ENCODE measurements at regions not wholly inside any gene's neighbourhood (a gene's known extent, or its start where the extent isn't known, plus 50 kb on each side); places are given as distances from the start of the nearest gene placed in this dataset.

DNA sequence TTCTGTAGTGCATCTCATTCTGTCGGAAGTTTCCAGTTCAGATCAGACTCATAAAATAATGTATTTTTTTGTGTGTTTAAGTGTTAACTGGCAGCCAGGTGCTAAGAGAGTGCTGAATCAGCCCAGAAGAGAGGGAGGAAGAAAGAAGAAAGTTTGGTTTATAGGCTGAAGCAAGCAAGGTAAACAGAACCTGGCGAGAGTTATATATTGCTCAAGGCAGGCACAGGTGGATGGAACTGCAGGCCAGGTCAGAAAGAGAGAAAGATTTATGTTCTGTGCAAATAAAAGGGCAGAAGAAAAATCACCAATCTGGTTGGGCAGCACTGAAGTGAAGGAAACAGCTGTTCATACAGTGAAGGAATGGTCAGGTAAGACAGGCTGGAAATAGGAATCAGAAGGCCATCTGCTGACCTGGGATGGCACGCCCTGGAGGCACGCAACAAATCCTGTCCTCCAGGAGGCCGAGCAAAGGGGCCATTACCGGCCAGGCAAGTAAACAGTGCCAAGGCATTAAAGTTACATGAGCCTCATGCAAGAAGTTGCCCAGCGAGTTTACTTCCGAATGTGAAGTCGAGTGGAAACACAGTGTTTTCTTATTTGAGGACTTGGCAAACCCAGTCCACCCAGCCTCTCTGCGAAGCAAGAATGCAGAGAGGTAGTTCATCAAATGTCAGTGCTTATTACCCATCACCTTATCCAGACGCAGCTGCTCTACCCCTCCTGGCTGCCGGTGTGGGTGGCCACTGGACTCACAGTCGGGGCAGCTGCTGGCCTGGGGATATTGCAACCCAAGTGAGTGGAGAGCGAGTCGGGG lies 309.8 kb downstream of the VPS13C start:
- H3K4me3 ChIP-seq (ENCODE audit: low read length in 2 of 2) = no peak overlapping the region
- 65 to 80% methylated on average over 15 of the region's 15 CpGs for whole genome bisulfite sequencing, 2 donors
- intact Hi-C loops (cut with DNase I) = no loop called here
- ATAC-seq (ENCODE audit: low FRiP score) = no peak
- no peak overlapping the region for H3K27ac ChIP-seq (ENCODE audit: low read depth in 1 of 2, low read length in 2 of 2)
- no peaks in the 10 kb centered on the region for H3K9me3 ChIP-seq (ENCODE audit: control insufficient read depth, low read length)
- H3K4me1 ChIP-seq (ENCODE audit: control insufficient read depth in 1 of 2, insufficient read depth in 2 of 2, low read length in 2 of 2) = no peaks in the 10 kb centered on the region
- no peak for DNase-seq
- H3K36me3 ChIP-seq (ENCODE audit: control insufficient read depth in 1 of 2, insufficient read depth in 2 of 2, low read length in 1 of 2) = no peaks in the 10 kb centered on the region
- peaks cover 0 to 1% of the 10 kb centered on the region in 2 donors for H3K27me3 ChIP-seq (ENCODE audit: control insufficient read depth in 1 of 2, insufficient read depth in 2 of 2, low read length in 1 of 2)

DNA sequence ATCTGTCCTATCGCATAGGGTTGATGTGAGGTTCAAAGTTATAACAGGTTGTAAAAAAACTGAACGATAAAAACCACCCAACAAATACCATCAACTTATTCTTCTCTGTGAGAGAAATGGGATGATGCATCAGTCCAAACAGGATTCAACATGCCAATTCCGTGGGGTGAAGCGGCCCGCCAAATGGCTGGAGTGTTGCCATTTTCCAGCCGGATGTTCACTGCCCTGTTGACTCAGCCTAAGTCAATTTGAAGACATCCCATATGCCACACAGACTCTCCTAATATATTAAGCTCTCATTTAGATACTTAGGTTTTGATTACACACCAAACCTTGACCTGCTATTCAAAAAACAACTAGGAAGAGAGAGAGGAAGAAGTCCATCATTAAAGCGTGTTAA lies 311.1 kb downstream of the VPS13C start:
- Histone ChIP-seq H3K27ac (ENCODE audit: low read depth in 1 of 2, low read length in 2 of 2) (no peak overlapping the region), H3K4me1 (ENCODE audit: control insufficient read depth in 1 of 2, insufficient read depth in 2 of 2, low read length in 2 of 2) (no peaks in the 10 kb centered on the region), H3K4me3 (ENCODE audit: low read length in 2 of 2) (no peak overlapping the region), H3K36me3 (ENCODE audit: control insufficient read depth in 1 of 2, insufficient read depth in 2 of 2, low read length in 1 of 2) (no peaks in the 10 kb centered on the region), H3K9me3 (ENCODE audit: control insufficient read depth, low read length) (no peaks in the 10 kb centered on the region), H3K27me3 (ENCODE audit: control insufficient read depth in 1 of 2, insufficient read depth in 2 of 2, low read length in 1 of 2) (peaks cover 0 to 1% of the 10 kb centered on the region in 2 donors)
- ATAC-seq (ENCODE audit: low FRiP score) (no peak), DNase-seq (no peak)
- WGBS, 2 donors = 79 to 87% methylated on average over 7 of the region's 7 CpGs
- intact Hi-C loops (cut with DNase I) = no loop called here

GRCh38 chr15:61748529-61748928 lies 311.7 kb downstream of the VPS13C start:
- no peak for DNase-seq
- ATAC-seq (ENCODE audit: low FRiP score) = no peak
- H3K36me3 ChIP-seq (ENCODE audit: control insufficient read depth in 1 of 2, insufficient read depth in 2 of 2, low read length in 1 of 2) = no peaks in the 10 kb centered on the region
- no peak overlapping the region for H3K27ac ChIP-seq (ENCODE audit: low read depth in 1 of 2, low read length in 2 of 2)
- WGBS, 2 donors = 89% methylated on average over 2 of the region's 2 CpGs
- H3K4me3 ChIP-seq (ENCODE audit: low read length in 2 of 2) = no peak overlapping the region
- H3K27me3 ChIP-seq (ENCODE audit: control insufficient read depth in 1 of 2, insufficient read depth in 2 of 2, low read length in 1 of 2) = peaks cover 0 to 1% of the 10 kb centered on the region in 2 donors
- intact Hi-C loops (cut with DNase I) = no loop called here
- no peaks in the 10 kb centered on the region for H3K4me1 ChIP-seq (ENCODE audit: control insufficient read depth in 1 of 2, insufficient read depth in 2 of 2, low read length in 2 of 2)
- no peaks in the 10 kb centered on the region for H3K9me3 ChIP-seq (ENCODE audit: control insufficient read depth, low read length)

DNA sequence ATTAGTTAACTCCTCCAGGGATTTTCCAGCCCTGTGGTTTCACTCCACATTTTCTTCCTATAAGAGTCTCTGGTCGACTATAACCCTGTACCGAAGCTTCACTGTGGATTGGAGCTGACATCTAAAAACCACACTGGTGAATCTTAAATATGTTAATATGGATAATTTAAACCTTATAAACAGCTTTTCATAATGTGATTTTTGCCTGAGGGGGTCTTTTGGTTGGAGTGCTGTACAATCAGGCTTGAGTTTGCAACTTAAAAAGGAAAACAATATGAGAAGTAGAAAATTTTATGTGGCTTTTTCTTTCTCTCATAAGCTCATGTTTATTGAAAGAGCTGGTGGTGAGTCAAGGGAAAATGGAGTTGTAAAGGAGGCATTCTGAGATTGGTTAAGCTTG lies 313.7 kb downstream of the VPS13C start:
- intact Hi-C loops (cut with DNase I) = no loop called here
- no peaks in the 10 kb centered on the region for H3K9me3 ChIP-seq (ENCODE audit: control insufficient read depth, low read length)
- 76 to 79% methylated on average over 2 of the region's 2 CpGs for WGBS, 2 donors
- no peak overlapping the region for H3K27ac ChIP-seq (ENCODE audit: low read depth in 1 of 2, low read length in 2 of 2)
- H3K36me3 ChIP-seq (ENCODE audit: control insufficient read depth in 1 of 2, insufficient read depth in 2 of 2, low read length in 1 of 2) = no peaks in the 10 kb centered on the region
- H3K27me3 ChIP-seq (ENCODE audit: control insufficient read depth in 1 of 2, insufficient read depth in 2 of 2, low read length in 1 of 2) = peaks cover 0 to 1% of the 10 kb centered on the region in 2 donors
- no peak for DNase-seq
- no peak overlapping the region for H3K4me3 ChIP-seq (ENCODE audit: low read length in 2 of 2)
- no peaks in the 10 kb centered on the region for H3K4me1 ChIP-seq (ENCODE audit: control insufficient read depth in 1 of 2, insufficient read depth in 2 of 2, low read length in 2 of 2)
- ATAC-seq (ENCODE audit: low FRiP score) = no peak

DNA sequence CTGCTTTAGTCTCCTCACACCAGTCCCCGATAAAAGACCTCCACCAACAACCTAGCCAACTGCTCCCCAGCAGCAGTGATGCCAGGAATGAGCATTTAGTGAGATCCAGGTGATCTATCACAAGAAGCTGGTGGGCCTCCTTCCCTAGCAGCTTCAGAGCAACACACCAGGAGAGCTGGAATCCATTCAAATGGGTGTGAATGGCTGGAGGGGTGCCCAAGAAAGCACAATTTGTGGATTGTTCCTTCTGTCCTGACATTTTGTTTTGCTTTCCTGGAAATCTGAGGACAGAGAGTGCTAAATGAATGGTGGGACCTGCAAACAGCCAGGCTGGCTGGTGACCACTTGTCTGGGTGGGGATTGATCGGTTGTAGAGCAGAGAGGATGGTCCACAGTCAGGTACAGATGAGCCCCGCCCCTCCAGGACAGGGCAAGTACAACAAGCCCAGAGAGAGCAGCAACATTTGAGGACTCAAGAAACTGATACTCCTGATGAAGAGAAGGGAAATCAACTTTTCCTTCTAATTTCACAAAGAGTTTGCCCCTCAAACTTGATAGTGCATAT lies 316.8 kb downstream of the VPS13C start:
- no peak for ATAC-seq (ENCODE audit: low FRiP score)
- 78 to 81% methylated on average over 3 of the region's 3 CpGs for WGBS, 2 donors
- no peaks in the 10 kb centered on the region for H3K36me3 ChIP-seq (ENCODE audit: control insufficient read depth in 1 of 2, insufficient read depth in 2 of 2, low read length in 1 of 2)
- no peaks in the 10 kb centered on the region for H3K4me1 ChIP-seq (ENCODE audit: control insufficient read depth in 1 of 2, insufficient read depth in 2 of 2, low read length in 2 of 2)
- DNase-seq = no peak
- peaks cover 0 to 1% of the 10 kb centered on the region in 2 donors for H3K27me3 ChIP-seq (ENCODE audit: control insufficient read depth in 1 of 2, insufficient read depth in 2 of 2, low read length in 1 of 2)
- H3K4me3 ChIP-seq (ENCODE audit: low read length in 2 of 2) = no peak overlapping the region
- no peak overlapping the region for H3K27ac ChIP-seq (ENCODE audit: low read depth in 1 of 2, low read length in 2 of 2)
- intact Hi-C loops (cut with DNase I) = no loop called here
- H3K9me3 ChIP-seq (ENCODE audit: control insufficient read depth, low read length) = no peaks in the 10 kb centered on the region

GRCh38 chr15:61742591-61742990 lies 317.7 kb downstream of the VPS13C start:
- Histone ChIP-seq H3K27me3 (ENCODE audit: control insufficient read depth in 1 of 2, insufficient read depth in 2 of 2, low read length in 1 of 2) (peaks cover 0 to 1% of the 10 kb centered on the region in 2 donors), H3K4me1 (ENCODE audit: control insufficient read depth in 1 of 2, insufficient read depth in 2 of 2, low read length in 2 of 2) (no peaks in the 10 kb centered on the region), H3K9me3 (ENCODE audit: control insufficient read depth, low read length) (no peaks in the 10 kb centered on the region), H3K4me3 (ENCODE audit: low read length in 2 of 2) (no peak overlapping the region), H3K27ac (ENCODE audit: low read depth in 1 of 2, low read length in 2 of 2) (no peak overlapping the region), H3K36me3 (ENCODE audit: control insufficient read depth in 1 of 2, insufficient read depth in 2 of 2, low read length in 1 of 2) (no peaks in the 10 kb centered on the region)
- ATAC-seq (ENCODE audit: low FRiP score) (no peak), DNase-seq (no peak)
- intact Hi-C loops (cut with DNase I) = no loop called here

DNA sequence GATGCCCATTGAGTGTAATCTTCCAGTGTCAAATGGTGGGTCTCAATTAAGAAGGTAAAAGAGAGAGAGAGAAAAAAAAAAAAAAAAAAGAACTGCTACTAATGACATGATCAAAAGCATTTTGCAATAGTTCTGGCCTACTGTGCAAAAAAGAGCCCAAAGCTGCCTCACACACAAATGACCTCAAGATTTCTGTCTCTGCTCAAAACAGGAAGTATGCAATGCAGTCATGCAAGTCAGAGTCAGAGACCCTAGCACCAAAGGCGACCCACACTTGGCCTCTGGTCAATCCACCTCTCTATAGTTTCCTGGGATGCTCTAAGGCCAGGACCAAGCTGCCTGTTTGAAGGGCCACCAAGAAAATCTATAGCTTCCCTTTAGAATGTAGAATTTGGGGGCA lies 323.5 kb downstream of the VPS13C start:
- Histone ChIP-seq H3K4me1 (ENCODE audit: control insufficient read depth in 1 of 2, insufficient read depth in 2 of 2, low read length in 2 of 2) (no peaks in the 10 kb centered on the region), H3K27ac (ENCODE audit: low read depth in 1 of 2, low read length in 2 of 2) (no peak overlapping the region), H3K9me3 (ENCODE audit: control insufficient read depth, low read length) (no peaks in the 10 kb centered on the region), H3K27me3 (ENCODE audit: control insufficient read depth in 1 of 2, insufficient read depth in 2 of 2, low read length in 1 of 2) (no peaks in the 10 kb centered on the region), H3K4me3 (ENCODE audit: low read length in 2 of 2) (no peak overlapping the region), H3K36me3 (ENCODE audit: control insufficient read depth in 1 of 2, insufficient read depth in 2 of 2, low read length in 1 of 2) (no peaks in the 10 kb centered on the region)
- peak; percentile 38 for ATAC-seq (ENCODE audit: low FRiP score)
- 79 to 84% methylated on average over 1 of the region's 1 CpG for WGBS, 2 donors
- DNase-seq = no peak
- intact Hi-C loops (cut with DNase I) = no loop called here

DNA sequence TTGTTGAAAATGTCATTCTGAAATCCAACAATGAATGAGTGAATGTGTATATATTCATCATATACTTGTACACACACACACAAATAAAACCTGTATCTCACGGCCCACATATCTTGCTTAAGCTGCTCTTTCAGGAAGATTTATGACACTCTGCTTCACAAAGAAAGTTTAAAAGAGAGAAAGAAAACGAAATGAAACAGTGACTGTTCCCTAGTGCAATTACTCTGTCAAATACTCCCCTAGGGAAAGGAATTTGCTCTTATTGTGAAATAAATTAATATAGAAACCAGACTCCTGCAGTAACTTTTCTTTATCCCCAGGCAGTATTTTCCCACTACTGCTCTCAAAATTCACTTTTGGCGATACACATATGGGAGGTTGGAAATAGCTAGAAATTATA lies 329.1 kb downstream of the VPS13C start:
- Histone ChIP-seq H3K4me1 (ENCODE audit: control insufficient read depth in 1 of 2, insufficient read depth in 2 of 2, low read length in 2 of 2) (no peaks in the 10 kb centered on the region), H3K27me3 (ENCODE audit: control insufficient read depth in 1 of 2, insufficient read depth in 2 of 2, low read length in 1 of 2) (no peaks in the 10 kb centered on the region), H3K27ac (ENCODE audit: low read depth in 1 of 2, low read length in 2 of 2) (no peak overlapping the region), H3K9me3 (ENCODE audit: control insufficient read depth, low read length) (peaks cover 2% of the 10 kb centered on the region), H3K4me3 (ENCODE audit: low read length in 2 of 2) (no peak overlapping the region), H3K36me3 (ENCODE audit: control insufficient read depth in 1 of 2, insufficient read depth in 2 of 2, low read length in 1 of 2) (no peaks in the 10 kb centered on the region)
- intact Hi-C loops (cut with DNase I) = no loop called here
- WGBS, 2 donors = 25 to 27% methylated on average over 3 of the region's 3 CpGs
- DNase-seq = no peak
- ATAC-seq (ENCODE audit: low FRiP score) = no peak

DNA sequence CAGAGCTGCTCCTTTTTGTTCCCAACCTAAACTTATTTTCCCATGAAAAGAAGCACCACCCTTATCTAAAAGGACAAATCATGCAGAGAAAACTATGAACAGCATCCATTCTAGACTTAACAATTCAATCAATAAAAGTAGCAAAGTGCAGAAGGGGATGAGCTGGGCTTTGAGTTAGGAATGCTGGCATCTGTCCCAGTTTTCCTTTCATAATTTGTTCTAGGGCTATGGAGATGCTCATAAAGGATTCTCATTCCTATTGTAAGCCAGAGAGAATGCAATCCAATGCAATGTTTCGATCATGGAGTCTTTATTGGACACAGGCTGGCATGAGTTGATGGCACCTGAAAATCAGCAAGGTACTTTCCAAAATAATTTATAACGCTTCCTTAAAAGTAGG lies 330.6 kb downstream of the VPS13C start:
- H3K27me3 ChIP-seq (ENCODE audit: control insufficient read depth in 1 of 2, insufficient read depth in 2 of 2, low read length in 1 of 2) = no peaks in the 10 kb centered on the region
- H3K36me3 ChIP-seq (ENCODE audit: control insufficient read depth in 1 of 2, insufficient read depth in 2 of 2, low read length in 1 of 2) = no peaks in the 10 kb centered on the region
- no peak overlapping the region for H3K4me3 ChIP-seq (ENCODE audit: low read length in 2 of 2)
- 90 to 91% methylated on average over 2 of the region's 2 CpGs for WGBS, 2 donors
- ATAC-seq (ENCODE audit: low FRiP score) (no peak), DNase-seq (no peak)
- H3K4me1 ChIP-seq (ENCODE audit: control insufficient read depth in 1 of 2, insufficient read depth in 2 of 2, low read length in 2 of 2) = no peaks in the 10 kb centered on the region
- intact Hi-C loops (cut with DNase I) = no loop called here
- H3K27ac ChIP-seq (ENCODE audit: low read depth in 1 of 2, low read length in 2 of 2) = no peak overlapping the region
- H3K9me3 ChIP-seq (ENCODE audit: control insufficient read depth, low read length) = peaks cover 2% of the 10 kb centered on the region

All from aorta (tissue), 5 donors.